ENCODE measurements at regions not wholly inside any gene's neighbourhood (a gene's known extent, or its start where the extent isn't known, plus 50 kb on each side); places are given as distances from the start of the nearest gene placed in this dataset.

DNA sequence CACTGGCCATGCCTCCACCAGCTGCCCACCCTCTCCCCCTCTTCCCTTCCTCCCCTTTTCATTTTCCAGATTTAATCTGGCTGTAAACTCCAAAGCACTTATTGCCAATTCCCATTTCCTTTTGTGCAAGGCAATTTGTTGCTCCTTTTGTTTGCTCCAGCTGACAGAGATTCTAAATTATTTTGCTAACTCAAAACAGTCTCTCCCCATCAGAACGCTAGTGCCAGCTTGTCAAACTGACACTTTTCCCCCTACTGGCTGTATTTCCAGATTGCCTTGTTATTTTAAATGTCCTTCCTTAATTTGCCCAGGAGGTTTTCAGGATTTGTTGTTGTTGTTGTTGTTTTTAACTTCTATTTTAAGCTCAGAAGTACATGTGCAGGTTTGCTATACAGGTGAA lies 57.0 kb upstream of the PAK1 start:
- DNase-seq = peak; percentile 12

DNA sequence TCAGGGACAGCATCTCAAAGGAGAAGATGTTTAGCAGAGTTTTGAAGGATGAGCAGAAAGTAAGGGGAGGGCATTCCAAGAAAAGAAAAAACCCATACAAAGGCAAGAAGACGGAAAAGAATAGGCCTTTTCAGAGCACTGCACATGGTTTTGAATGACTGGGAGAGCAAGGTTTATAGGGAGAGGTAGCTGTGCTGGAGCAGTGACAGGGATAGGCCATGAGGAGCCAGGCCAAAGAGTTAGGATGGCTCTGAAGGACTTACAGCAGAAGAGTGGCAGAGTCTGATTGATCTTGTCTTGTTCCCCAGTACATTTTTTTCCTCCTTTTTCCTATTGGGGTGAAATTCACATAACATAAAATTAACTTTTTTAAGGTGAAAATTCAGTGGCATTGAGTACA lies 55.8 kb upstream of the PAK1 start:
- no peak for DNase-seq

DNA sequence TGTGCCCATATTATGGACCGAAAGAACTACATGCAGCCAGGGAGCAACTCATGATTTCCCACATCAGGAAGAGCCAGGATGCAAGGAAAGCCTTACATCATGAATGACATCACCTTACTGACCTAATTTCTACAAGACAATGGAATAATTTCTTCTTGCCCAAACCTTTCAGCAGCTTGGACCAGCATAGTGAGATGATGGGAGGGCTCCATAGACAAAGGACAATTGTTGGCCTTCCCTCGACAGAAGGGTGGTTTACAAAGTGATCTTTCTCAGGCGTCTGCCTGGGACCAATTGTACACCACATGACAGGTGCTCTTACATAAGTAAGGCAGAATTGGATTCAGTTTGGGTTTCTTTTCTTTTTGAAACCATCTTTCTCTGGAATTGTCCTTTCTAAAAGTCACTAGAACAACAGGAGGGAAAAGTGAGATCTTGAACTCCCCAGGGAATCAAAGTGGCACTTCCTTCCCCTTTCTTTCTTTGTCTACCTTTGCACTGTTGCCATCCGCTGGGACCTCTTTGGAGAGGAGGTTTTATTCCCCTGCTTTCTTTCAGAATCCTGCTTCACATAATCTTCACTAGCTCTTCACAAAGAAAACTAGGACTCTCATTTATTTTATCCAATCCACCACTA lies 51.7 kb upstream of the PAK1 start:
- no peak for DNase-seq

DNA sequence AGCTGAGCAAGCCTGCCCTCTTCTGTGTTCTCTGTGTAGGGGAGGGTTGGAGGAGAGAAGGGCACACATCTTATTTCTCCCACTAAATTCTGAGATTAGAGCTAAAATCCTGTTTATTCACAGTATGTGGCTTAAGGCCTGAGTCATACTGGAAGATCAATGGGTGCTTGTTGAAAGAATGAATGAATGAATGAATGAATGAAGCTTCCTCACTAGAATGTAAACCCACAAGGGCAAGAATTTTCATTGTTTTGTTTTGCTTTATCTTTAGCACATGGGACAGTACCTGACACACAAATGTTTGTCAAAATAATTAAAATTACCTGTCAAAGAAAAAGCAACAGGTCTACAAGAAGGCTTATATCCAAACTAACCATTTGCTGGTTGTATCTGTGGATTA lies 50.6 kb upstream of the PAK1 start:
- no peak for DNase-seq

DNA sequence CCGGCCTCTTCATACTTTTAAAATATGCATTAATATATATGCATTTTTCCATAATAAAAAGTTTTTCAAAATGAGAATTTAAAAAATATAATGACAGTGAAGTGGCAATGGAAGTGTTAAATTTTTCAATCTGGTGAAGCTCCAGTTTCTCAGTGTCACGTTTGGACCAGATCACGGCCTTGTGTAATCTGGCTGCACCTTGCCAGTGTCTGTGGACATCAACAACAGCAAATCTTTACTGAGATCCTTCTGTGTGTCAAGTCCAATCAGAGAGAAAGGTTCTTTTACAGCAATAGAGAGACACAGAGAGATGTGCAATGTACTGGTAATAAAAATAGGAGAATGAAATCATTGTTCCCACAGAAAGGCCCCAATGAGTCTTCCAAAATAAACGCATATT lies 49.8 kb upstream of the PAK1 start:
- no peak for DNase-seq
